ENCODE measurements at regions not wholly inside any gene's neighbourhood (a gene's known extent, or its start where the extent isn't known, plus 50 kb on each side); places are given as distances from the start of the nearest gene placed in this dataset.

DNA sequence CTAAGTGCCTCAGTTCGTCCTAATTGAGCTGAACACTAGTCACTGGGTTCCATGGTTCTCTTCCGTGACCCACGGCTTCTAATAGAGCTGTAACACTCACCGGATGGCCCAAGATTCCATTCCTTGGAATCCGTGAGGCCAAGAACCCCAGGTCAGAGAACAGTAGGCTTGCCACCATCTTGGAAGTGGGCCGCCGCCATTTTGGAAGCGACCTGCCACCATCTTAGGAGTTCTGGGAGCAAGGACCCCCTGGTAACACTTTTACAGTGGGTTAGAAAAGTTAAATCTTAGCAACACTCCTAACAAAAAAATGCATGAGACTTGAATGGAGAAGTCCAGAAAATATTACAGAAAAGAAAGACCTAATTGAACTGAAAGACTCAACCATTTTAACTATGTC is 84.5 kb downstream of the TMEM18 start:
- TF ChIP-seq, protein P1, sequence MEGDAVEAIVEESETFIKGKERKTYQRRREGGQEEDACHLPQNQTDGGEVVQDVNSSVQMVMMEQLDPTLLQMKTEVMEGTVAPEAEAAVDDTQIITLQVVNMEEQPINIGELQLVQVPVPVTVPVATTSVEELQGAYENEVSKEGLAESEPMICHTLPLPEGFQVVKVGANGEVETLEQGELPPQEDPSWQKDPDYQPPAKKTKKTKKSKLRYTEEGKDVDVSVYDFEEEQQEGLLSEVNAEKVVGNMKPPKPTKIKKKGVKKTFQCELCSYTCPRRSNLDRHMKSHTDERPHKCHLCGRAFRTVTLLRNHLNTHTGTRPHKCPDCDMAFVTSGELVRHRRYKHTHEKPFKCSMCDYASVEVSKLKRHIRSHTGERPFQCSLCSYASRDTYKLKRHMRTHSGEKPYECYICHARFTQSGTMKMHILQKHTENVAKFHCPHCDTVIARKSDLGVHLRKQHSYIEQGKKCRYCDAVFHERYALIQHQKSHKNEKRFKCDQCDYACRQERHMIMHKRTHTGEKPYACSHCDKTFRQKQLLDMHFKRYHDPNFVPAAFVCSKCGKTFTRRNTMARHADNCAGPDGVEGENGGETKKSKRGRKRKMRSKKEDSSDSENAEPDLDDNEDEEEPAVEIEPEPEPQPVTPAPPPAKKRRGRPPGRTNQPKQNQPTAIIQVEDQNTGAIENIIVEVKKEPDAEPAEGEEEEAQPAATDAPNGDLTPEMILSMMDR (IDR thresholded peaks at IDR 0.05; ENCODE audit: insufficient read depth, low read length, missing control alignments), result no peak
- no peak for DNase-seq (ENCODE audit: low read depth, low spot score)
- ChIA-PET POLR2A (no interaction called here), CTCF (no interaction called here)
- H3K4me3 ChIP-seq (ENCODE audit: low read depth, low read length), result no peak overlapping the region

DNA sequence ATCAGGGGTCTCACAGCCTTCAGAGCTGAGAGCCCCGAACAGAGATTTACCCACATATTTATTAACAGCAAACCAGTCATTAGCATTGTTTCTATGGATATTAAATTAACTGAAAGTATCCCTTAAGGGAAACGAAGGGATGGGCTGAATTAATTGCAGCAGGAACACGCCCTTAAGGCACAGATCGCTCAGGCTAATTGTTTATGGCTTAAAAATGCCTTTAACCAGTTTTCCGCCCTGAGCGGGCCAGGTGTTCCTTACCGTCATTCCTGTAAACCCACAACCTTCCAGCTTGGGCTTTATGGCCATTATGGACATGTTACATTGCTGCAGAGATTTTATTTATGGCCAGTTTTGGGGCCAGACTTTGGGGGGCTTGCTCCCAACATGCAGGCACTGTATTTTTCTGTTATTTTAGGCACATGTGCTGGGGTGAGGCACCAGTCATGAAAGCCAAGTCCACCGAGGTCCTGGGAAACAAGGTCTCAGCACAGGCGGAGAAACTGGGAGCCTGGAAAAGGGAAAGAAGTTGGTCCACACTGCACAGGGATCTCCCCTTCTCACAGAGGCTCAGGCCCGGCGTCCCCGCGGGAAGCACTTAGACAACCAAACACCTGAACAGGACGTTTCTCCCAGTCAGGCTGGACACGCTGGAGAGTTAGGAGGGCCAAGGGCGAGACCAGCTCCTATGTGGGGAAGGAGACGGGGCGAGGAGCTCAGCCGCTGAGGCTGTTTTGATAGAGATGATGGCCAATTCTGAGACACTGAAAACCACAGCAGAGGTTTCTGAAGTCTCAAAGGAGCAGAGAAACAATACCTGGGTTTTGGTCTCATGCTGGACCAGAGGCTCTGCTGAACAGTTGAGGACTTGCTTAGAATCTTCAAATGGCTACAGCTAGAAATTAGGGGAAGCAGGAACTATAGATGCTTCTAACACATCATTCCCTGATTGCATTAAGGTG is 86.7 kb downstream of the TMEM18 start:
- TF ChIP-seq, protein P1 (IDR thresholded peaks at IDR 0.05; ENCODE audit: insufficient read depth, low read length, missing control alignments), result no peak
- no peak for DNase-seq (ENCODE audit: low read depth, low spot score)
- H3K4me3 ChIP-seq (ENCODE audit: low read depth, low read length), result no peak overlapping the region
- POLR2A ChIA-PET, result no interaction called here
- CTCF ChIA-PET, result no interaction called here

DNA sequence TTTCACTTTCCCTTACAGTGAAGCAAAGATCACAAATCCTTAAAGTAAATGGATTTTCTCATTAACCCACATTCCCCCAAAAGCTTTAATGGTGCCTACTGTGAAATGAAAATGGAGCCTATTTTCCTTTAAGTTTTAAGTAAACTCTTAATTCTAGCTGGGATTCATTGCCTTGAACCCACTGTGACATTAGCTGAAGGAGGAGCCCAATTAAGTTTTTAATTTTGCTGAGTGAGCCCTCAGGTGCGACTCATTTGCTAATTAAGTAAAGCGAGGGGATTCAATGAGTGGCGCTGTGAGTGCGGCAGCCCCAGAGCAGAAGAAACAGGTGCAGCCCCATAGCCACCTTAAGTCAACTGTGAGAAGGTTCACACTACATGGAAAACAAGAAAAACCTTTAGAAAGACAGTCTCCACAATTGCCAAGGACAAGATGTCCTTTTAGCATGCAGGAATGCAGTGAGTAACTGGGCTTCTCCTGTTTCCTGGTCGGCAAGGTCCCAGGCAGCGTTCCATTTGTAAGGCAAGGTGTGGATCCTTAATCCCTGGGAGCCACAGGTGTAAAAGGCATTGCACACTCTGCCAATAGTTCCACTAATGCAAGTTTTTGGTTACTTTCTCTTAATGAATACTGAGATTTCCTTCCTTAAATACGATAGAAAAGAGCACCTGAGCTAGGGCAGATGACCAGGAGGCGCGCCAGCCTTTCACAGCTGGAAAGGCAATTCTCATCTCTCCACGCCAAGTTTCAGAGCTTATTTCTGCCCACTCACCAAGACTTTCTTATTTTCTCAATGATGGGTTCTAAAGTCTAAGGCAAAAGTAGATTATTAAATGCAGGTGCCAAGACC is 87.7 kb downstream of the TMEM18 start:
- ChIA-PET POLR2A (no interaction called here), CTCF (no interaction called here)
- no peak for DNase-seq (ENCODE audit: low read depth, low spot score)
- TF ChIP-seq, protein P1 (IDR thresholded peaks at IDR 0.05; ENCODE audit: insufficient read depth, low read length, missing control alignments), result no peak
- H3K4me3 ChIP-seq (ENCODE audit: low read depth, low read length), result no peak overlapping the region

DNA sequence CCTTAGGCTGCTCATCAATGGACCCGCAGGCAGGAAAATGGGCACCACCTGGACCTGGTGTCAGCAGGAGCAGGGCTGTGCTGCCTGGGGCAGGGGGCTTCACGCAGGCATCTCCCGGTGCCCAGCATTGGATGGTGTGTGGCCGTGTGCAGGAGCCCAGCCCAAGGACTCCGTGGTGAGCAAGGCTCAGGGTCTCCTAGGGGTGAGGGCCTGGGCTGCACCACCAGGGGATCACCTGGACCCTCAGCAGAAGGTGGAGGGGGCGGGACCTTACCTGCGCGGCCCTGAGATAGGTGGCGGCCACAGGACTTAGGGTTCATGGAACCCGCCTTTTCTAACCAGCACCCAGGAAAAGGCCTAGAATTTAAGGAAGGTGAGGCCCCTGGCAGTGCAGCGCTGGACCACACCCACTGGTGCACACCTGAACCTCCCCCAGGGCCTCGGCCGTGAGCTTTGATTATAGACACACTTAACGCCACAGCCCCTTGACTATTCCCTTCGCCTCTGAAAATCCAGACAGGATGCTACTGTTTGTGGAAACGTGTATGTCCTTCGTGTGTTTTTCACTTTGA is 89.0 kb downstream of the TMEM18 start:
- TF ChIP-seq, protein P1 (IDR thresholded peaks at IDR 0.05; ENCODE audit: insufficient read depth, low read length, missing control alignments), result no peak
- no peak overlapping the region for H3K4me3 ChIP-seq (ENCODE audit: low read depth, low read length)
- no peak for DNase-seq (ENCODE audit: low read depth, low spot score)
- POLR2A ChIA-PET, result no interaction called here
- CTCF ChIA-PET, result no interaction called here

DNA sequence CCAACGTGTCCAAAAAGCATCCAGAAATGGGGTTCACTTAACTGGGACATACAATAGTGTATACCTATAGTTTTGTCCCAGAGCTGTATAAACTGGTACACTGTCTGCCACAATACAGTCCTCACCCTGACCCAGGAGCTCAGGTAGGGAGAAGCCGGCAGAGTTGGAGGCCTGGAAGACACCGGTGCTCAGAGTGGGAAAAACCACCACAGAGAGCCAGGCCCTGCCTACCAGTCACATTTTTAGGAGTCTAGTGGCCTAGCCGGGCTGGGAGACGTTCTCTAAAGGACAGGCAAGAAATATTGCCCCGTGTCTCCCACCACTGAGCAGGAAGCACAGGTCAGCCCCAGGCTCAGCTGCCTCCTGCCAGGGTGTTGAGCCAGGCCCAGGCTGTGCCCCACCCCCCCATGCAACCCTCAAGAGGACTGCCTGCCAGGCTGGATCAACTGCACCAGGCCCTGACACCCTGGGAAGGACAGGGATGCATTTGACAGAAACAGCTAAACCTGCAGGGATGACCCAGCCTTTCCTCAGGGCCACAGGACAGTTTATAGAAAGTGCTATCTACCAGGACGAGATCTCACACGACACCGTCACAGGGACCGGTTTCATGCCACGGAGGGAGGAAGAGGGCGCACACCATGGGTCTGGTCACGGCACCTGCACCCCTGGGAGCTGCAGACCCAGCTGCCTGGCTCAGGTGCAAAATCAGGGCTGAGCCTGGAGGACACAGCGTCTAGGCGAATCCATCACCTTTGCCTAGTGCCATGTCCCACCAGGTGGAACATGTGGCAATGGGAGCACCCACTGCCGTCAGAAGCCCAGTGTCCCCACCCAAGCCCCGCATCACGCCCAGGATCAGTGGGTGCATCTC is 89.9 kb downstream of the TMEM18 start:
- POLR2A ChIA-PET, result no interaction called here
- no peak for DNase-seq (ENCODE audit: low read depth, low spot score)
- TF ChIP-seq, protein P1 (IDR thresholded peaks at IDR 0.05; ENCODE audit: insufficient read depth, low read length, missing control alignments), result no peak
- no peak overlapping the region for H3K4me3 ChIP-seq (ENCODE audit: low read depth, low read length)
- CTCF ChIA-PET, result no interaction called here
